ENCODE measurements at regions not wholly inside any gene's neighbourhood (a gene's known extent, or its start where the extent isn't known, plus 50 kb on each side); places are given as distances from the start of the nearest gene placed in this dataset.
"Not testable (repeated sequence)": the region's sequence is repeated elsewhere in the genome, so short reads cannot be mapped to it uniquely, and the experiment has no call there.

DNA sequence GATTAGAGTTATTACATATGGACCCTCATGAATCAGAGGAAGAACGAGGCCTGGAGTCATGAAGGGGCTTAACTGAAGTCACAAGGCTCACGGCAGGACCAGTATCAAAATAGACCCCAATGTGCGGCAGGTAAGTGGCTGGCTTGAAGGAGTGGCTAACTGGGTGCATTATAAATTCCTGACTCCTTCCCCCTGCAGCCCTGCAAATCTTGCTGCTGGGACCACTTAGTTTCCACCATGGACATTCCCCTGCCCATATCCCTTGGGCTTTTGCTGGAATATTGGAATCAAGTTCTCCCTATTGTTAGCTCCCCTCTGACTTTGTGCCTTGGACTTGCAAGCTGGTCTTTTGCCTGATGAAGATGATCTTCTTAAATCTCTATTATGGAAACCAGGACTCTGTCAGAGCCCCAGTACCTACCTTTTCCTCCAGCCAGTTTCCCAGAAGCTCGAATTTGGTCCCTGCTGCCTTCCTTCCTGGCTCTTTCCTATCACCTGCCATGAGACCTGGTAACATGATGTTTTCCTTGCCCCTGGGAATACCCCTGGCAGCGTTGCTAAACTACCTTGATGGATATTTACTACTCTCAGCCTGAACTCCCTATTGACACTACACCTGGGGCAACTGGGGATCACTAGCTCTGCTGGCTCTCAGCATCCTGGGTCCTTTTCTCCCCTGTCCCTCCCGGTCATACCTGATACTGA, 156.0 kb upstream of the JUN start:
- no peak for DNase-seq

DNA sequence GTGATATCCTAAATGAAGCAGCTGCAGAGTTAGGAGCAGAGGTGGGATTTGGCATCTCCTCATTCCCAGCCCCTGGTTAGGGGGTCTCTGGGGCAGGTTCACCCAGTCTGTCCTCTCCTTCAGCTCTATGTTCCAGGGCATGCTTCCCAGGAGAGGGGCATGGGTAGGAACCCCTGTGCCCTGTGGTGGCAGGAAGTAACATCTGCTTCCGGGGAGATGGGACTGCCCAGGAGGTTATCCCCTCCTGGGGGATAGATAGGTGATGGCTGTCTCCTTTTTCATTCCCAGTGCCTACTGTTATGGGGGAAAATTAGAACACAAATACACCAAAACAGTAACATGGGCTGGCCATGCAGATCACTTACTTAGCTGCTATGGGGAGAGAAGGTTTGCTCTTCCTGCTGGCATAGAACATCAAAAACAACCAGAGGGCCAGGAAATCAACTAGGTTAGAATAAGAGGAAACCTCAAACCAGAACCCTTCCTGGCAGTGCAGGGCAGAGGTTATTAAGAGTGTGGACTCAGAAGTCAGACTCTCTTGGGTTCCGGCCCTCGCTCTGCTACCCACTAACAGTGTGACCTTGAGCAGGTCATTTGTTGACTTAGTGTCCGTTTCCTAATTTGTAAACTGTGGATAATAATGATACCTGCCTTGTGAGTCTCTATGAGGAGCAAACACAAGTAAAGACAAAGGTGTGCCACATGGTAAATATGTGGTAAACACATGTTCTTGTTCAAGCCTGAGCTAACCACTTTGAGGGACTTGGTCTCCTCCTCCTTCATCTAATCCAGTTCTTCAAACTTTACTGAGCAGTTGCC, 157.8 kb upstream of the JUN start:
- DNase-seq: no peak

DNA sequence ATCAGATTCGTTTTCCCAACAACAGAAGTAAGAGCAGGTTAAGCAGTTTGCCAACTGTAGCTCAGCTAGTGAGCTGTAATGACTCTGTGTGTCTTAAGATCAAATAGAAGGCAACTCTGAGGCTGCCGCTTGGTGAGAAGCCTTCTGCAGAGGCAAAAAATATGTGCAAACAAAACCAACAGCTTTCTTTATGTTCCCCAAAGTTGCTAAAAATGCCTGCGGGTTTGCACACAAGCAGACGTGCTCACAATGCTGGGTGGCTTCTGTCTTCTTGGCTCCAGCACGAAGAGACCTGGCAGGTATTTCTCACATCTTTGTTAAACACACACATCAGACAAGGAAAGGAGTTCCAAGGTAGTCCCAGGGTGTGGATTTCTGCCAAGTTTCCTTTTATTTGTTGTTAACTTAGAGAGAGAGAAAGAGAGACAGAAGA, 158.9 kb upstream of the JUN start:
- no peak for DNase-seq

DNA sequence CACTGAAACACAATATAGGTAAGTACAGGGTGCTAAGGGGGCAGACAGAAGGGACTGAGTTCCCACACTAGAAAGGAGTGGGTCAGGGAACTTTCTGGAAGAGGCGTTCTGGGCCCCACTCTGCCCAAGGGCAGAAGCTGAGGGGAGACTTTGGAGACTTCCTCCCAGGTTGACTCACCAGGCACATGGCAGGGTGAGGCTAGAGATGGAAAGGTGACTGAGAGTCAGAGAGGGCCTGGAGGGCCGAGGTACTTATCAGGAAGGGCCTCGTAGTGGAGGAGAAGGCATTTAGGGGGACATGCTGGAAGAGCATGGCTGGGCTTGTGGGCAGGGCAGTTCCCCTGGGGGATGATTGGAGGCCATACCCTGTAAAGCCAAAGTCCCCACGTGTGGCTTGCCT, 159.9 kb upstream of the JUN start:
- no peak for DNase-seq

DNA sequence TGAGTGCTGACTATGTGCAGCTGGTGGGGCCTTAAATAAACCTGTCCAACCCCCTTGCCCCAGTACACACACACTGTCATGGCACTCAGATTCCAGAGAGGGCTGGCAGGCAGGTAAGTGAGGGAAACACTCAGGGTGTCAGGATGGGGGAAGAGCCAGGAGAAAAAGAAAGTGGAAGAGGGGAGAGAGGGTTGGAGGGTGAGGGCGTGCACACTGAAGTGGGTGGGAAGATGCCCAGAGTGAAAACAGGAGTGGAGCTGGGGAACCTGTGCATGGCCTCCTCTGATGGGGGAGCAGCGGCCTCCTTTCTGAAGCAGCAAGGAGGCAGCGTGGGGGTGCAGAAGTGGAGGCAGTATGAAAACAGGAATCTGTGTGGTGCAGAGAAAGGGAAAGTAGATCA, 160.6 kb upstream of the JUN start:
- DNase-seq: no peak

DNA sequence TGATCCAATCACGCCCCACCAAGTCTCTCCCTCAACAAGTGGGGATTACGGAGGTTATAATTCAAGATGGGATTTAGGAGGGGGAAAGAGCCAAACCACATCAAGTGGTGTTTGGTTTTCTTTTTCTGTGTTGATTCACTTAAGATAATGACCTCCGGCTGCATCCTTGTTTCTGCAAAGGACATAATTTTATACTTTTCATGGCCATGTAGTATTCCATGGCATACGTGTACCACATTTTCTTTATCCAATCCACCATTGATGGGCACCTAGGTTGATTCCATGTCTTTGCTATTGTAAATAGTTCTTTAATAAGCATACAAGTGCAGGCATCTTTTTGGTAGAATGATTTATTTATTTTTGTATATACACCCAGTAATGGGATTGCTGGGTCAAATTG, 162.5 kb upstream of the JUN start:
- no peak for DNase-seq

DNA sequence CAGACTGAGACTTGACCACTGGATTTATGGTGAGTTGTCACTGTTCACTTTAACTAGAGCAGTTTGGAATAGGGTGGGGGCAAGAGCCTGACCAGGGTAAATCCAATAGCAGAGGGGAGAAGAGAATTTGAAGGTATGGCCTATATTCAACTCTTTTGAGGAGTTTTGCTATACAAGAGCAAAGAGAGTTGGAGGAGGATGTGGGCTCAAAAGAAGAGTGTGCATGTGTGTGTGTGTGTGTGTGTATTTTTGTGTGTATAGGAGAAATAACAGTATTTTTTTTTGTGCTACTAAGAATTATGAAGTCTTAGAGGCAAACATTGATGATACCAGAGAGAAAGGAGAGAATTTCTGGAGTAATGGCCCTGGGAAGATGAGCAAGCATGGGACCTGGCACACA, 164.8 kb upstream of the JUN start:
- DNase-seq: no peak

DNA sequence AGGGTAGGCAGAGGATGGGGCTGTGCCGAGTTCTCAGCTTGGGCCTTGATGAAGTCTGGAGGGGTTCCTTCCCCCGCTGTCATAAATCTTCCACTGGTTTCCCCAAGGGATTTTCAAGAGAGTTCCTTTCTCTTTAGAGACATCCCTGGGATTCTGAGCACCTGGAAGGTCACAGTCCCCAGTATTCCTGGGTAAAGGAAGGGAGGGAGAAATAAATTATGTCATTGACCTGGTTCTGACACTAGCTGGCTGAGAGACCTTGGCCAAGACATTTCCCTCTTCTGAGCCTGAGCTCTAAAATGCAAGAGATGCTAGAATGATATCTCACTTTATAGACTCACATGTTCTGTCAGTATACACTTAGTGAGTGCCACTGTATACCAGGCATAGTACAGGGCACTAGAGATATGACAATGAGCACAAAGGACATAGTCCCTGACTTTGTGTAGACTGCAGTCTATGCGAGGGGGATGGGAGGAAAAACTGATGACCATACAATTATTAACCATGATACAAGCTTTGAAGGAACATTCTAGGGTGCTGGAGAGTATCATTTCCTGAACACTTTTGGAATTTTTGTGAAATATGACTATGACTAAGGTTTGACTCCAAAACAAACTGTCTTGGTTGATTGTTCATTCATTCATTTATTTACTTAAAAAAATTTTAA, 165.8 kb upstream of the JUN start:
- no peak for DNase-seq

DNA sequence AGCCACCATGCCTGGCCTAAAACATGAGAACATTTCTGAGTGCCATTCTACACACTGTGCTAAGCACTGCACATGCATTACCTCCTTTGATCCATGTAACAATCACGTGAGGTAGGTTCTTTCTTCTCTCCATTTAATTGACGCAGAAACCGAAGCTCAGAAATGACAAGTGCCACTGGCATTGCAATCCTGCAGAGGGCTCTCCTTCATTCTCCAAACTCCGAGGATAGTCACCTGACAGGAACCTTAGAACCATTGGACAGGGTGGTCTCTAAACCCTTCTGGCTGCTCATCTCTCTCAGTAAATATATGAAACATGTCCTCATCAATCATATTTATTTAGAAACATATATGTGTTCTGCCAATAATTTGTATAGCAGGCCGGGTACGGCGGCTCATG, 167.1 kb upstream of the JUN start:
- no peak for DNase-seq

DNA sequence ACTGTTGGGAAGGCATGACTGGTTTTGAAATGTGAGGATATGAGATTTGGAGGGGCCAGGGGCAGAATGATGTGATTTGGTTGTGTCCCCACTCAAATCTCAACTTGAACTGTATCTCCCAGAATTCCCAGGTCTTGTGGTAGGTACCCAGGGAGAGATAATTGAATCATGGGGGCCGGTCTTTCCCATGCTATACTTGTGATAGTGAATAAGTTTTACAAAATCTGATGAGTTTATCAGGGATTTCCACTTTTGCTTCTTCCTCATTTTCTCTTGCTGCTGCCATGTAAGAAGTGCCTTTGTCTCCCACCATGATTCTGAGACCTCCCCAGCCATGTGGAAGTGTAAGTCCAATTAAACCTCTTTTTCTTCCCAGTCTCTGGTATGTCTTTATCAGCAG, 170.1 kb upstream of the JUN start:
- DNase-seq: not testable (repeated sequence)

DNA sequence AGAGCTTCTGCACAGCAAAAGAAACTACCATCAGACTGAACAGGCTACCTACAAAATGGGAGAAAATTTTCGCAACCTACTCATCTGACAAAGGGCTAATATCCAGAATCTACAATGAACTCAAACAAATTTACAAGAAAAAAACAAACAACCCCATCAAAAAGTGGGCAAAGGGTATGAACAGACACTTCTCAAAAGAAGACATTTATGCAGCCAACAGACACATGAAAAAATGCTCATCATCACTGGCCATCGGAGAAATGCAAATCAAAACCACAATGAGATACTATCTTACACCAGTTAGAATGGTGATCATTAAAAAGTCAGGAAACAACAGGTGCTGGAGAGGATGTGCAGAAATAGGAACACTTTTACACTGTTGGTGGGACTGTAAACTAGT, 179.4 kb upstream of the JUN start:
- DNase-seq: not testable (repeated sequence)

DNA sequence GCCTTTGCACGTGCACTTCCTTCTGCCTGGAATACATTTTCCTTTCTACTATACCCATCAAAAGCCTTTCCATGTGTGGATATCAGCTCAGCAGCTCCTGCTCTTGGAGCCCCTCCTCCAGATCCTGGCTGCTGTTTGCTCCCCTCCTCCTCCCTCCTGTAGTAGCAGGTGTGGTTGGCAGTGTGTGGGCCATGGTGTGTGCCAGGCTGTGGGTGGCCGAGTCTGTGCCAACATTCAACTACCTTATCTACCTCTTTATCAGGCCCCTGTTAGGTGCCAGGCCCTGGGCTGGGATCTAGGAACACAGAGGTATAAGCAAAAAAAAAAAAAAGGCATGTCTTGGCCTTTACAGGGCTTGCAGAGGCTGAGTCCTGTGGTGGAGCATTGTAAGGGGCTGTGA, 180.6 kb upstream of the JUN start:
- no peak for DNase-seq

DNA sequence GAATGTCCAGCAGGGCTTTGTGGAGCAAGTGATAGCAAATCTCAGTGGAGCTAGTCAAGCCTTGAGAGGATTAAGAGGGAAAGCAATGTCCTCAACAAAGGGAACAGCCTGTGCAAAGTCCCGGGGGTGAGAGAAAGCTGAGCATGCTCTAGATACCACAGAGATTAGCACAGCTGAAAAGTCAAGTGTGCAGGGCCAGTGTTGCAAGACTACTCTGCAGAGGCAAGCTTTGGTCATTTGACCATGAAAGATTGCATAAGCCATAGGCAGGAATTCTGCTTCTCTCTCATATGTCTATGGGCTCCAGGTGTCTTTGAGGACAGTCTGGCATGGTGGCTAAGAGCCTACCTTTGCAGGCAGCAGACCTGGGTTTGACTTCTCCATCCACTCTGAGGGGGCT, 181.0 kb upstream of the JUN start:
- DNase-seq: no peak

DNA sequence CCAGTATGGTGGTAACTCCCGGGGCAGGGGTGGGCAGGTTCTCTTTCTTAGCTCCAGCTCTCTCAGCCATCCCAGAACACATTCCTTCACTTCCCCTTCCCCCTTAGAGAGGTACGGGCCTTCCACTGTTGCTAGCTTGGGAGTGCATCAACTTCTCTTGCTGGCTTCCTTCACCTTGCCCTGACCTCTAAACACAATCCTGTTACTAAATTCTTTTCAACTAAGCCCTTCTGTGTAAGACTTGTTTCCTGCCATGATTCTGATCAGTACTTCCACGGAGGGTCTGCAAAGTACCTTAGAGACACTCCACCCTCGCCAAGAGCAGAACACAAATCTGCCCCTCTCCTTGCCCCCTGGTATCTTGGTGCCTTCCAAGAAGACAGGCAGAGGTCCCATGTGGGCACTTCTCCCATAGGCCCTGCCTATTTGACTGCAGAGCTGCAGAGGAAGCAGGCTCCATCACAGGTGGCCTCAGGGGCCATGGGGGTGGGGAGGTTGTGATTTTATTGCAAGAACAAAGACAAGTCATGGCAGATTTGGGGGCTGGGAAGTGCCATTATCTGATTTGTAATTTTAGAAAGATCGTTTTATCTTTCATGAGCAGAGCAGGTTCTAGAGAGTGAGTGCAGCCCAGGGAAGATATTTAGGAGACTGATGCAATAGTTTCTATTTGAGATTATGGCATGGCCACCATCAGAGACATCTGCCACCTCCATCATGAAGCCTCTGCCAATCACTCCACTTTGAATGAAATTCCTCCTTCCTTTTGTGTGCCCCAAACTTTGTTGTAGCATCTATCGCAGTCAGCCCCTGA, 182.5 kb upstream of the JUN start:
- DNase-seq: no peak

DNA sequence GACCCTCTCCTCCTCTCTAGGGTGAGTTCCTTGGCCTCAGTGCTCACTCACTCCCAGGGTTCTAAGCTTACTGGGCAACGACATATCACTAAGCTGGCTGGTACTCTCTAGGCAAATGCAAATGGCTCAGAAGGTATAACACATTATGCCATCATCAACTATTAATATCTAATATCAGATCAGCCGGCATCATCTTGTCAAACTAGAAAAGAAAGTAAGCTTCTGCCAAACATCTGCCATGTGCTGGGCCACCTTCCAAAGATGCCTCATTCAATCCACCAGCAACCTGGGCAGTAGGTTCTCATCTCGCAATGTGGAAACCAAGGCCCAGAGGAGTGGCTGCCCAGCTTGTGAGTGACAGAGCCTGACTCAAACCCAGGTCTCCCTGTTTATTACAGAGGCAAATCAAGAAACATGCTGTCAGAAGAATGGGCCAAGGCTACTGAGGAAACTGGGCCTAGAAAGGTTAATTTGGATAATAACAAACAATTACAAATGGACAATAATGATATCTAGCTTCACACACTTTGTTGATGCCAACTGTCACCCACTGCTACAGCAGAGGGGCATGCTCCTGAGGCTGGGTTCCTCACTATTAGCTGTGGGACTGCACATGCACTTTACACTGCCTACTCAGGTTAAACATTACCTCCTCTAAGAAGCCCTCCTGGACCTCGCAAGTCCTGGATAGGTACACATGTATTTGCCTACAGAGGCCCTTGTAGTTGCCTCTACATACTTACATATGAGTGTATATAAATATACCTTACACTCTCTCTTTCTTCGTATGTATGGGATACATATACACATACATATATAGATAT, 183.3 kb upstream of the JUN start:
- DNase-seq: no peak

DNA sequence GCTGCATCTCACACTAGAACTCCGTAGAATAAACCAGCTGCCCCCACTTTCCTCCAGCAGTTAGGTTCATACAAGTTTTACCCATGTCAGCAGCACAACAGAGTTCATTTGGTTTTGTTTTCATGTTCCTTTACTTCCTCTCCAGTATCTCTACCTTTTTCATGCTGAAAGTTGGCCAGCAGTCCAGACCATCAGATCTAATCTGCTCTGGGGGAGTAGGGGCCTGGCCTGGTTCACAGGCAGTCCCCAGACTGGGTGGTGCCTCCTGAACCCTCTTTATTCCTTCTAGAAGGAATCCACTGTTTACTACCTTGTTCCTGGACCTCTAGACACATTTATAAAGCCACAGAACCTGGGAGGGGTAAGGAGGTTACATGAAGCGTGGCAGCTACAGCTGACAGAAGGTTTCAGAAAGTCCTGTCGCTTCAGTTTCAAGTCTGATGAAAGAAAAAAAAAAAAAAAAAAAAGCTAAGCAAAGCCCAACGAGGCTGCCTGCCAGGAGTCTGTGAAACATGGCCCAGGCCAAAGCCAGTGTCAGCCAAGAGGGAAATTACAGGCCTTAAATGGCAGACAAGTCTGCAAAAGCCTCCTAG, 184.6 kb upstream of the JUN start:
- DNase-seq: no peak

DNA sequence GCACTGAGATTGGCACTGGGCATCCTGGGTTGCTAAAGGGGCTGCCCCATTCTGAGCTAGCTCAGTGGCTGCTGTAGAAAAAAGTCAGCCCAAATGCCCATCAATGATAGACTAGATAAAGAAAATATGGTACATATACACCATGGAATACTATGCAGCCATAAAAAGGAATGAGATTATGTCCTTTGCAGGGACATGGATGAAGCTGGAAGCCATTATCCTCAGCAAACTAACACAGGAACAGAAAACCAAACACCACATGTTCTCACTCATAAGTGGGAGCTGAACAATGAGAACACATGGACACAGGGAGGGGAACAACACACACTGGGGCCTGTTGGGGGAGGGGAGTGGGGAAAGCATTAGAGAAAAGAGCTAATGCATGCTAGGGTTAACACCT, 185.3 kb upstream of the JUN start:
- DNase-seq: not testable (repeated sequence)

DNA sequence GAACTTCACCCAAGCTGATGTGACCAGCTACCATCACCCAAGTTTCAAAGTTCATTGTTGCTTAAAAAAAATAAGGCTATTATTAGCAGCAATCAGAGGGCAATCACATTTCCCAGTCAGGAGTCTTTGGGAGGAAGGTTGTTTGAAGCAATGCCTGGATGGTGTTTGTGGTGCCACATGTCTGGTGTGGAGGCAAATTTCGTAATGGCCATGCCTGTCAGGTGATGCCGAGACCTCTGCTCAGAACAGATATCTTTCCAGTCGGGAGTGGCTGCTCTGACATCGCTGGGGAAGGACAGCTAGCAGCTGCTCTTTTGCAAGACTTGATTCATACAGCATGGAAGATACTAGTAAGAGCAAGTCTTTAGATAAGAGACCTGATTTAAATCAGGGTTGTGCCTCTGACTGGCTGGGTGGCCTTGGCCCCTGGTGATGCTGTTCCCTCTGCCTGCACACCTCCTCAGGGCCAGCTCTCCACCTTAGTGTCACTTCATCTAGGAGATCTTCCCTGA, 187.8 kb upstream of the JUN start:
- no peak for DNase-seq

DNA sequence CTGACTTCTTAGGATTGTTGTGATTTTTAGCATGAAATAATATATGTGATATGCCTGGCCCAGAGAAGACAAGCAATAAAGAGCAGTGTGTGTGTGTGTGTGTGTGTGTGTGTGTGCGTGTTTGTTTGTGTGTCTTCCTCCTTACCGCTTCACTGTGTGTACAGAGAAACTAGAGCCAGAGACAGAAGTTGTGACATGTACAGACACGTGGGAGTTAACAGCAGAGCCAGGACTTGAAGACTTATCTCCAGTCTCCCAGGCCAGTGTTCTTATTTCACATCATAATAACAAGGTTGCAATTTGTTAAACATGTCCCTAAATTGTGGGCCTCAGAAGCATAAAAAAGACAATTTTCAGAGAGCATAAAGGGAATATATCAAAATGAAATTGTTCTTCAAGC, 192.0 kb upstream of the JUN start:
- DNase-seq: no peak

DNA sequence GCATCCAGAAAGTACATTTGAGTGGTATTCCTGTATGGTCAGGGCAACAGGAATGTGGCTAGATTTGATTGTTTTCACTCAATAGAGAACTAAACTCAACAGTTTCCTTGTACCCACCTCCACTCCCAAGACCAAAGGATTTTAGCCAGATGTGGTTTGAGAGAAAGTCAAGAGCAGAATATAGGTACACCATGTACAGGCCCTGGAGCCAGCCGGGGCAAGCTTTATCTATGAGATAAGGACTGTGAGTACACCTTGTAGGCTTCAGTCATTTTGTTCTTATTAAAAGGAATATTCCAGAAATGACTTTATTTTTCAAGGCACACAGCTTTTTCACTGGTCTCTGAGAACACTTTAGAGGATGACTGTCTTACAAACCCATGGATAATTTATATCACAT, 192.4 kb upstream of the JUN start:
- DNase-seq: no peak

DNA sequence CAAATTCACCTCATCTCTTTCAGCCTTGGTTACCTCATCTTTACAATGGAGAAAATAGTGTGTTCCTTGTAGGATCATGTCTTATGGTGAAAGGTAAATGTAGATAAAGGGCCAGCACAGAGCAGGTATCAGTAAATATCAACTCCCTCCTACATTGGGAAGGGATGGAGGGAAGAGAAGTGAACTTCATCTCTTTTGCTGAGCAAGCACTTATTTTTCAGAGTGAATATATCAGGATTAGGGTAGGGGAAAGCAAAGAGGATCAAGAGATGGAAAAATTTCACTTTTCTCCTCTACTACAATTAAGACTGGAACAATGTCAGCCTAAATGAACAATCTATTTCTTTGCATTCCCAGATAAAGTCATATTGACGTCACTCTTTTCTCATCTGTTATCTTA, 193.8 kb upstream of the JUN start:
- DNase-seq: no peak

DNA sequence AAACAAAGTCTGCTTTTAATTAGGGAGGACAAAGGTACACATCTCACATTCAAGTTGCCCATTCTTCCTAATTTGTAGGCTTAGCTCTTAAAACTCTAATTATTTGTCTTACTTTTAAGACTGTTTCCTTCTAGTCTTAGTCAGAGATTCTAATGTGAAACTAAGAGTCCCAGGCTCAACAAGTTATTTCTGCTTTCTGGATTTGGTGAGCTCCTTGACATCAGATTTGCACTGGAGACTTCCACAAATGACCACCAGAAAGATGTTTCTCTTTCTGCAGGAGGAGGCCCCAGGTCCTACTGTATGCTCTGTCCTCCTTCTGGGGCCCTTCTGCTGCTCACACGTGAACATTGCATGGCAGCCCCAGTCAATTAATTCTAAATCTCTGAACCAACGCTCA, 194.2 kb upstream of the JUN start:
- DNase-seq: no peak

All from NCI-H526 (cell line).